NCI-H1436 (cell line): ENCODE measurements at regions not wholly inside any gene's neighbourhood (a gene's known extent, or its start where the extent isn't known, plus 50 kb on each side); places are given as distances from the start of the nearest gene placed in this dataset.

Experiments used
- DNase-seq: peaks from one replicate; lab custom pipeline; 2025; lab: John Stamatoyannopoulos, UW

DNA sequence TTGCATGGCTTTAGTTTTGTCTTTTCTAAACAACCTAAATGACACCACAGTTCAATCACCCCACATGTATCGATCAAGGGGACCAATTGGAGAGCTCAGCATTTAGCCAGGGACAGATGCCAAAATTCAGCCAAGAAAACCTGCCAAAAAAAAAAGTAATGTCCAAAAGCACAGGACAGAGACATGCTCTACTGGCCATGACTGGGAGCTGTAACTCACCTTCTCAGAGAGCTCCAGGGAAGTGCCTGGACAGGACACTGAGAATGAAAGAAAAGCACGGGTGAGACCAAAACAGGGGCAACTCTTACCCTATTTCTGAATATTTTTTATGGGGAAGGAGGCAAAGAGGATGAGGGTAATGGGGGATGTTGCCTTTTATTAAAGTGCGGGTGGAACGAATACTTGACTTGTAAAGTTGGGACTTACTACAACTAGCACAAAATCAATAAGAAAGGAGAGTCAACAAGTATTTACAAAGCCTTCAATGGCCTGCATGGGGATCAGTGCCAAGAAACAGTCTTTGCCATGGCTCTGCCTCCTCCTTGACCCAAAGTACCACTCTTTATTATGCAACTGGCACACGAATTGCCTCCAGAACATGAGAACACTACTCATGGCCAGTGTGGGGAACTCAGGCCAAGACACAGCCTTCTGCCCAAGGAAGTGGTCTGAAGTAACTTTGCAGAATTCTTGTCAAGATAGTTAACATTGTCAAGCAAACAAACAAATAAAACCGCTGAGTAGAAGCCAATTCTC is 72.9 kb upstream of the HK2 start:
- no peak for DNase-seq

- DNase-seq = no peak
Observed at GRCh38 chr2:74762789-74763188, 71.1 kb upstream of the HK2 start.

DNA sequence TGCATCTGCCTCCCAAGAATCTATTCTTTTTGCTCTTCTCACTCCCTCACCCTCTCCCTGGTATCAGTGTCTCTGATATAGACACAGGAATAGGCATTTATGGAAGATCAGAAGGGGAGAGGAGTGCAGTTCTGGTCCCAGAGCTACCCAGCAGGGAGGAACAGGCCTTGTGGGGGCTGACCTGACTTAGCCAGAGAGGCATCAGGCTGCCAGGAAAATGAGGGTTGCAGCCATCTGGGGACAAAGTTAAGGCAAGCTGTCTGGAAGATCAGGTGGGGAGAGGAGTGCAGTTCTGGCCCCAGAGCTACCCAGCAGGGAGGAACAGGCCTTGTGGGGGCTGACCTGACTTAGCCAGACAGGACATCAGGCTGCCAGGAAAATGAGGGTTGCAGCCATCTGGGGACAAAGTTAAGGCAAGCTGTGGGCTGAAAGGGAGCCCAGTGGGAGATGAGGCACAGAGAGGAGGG is 69.9 kb upstream of the HK2 start:
- DNase-seq = no peak

- no peak for DNase-seq
Observed at GRCh38 chr2:74764429-74765272, 69.3 kb upstream of the HK2 start.

DNA sequence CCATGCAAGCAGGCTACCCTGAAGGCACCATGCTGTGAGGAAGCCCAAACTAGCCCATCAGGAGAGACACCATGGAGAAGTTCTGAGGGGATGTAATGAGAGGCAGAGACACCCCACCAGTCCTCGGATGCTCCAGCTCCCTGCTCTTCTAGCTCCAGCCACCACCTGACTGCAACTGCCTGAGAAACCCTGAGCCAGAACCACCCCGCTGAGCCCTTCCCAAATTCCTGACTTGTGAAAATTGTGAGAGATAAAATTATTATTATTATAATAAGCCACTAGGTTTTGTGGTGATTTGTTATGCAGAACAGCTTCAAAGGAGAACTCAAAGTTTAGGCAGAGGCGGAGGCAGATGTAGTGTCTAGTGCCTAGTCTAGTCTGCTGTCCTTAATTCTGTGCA is 67.1 kb upstream of the HK2 start:
- no peak for DNase-seq

GRCh38 chr2:74767618-74768017 is 66.3 kb upstream of the HK2 start:
- DNase-seq = no peak

DNA sequence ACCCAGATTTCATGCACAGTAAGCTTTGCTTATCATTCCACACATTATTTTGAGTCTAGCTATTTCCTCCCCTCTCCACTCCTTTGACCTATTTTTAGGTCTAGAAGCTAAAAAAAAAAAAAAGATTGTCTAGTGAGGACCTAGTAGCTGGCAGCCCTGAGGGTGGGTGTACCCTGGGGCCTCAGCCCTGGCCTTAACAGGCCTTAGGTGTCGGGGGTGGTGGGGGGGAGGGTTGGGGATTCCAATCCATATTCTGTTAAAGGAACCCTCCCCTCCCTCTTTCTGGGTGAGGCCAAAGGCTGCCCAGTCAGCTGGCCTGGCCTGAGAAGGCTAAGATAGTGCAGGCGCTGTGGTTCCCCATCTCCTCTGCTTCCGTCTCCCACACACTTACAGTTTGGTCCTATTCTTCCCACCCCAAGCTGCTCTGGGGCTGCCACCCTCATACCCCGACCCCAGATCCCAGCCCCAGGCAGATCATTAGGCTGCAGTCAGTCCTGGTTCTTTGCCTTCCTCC is 65.5 kb upstream of the HK2 start:
- no peak for DNase-seq

- no peak for DNase-seq
Observed at GRCh38 chr2:74772046-74772445, 61.9 kb upstream of the HK2 start.

- no peak for DNase-seq
Observed at GRCh38 chr2:74777161-74777900, 56.6 kb upstream of the HK2 start.

- peak; percentile 74 for DNase-seq
Observed at GRCh38 chr2:74778381-74779264, 55.3 kb upstream of the HK2 start.

- DNase-seq = no peak
Observed at GRCh38 chr2:74779265-74779558, 54.7 kb upstream of the HK2 start.

DNA sequence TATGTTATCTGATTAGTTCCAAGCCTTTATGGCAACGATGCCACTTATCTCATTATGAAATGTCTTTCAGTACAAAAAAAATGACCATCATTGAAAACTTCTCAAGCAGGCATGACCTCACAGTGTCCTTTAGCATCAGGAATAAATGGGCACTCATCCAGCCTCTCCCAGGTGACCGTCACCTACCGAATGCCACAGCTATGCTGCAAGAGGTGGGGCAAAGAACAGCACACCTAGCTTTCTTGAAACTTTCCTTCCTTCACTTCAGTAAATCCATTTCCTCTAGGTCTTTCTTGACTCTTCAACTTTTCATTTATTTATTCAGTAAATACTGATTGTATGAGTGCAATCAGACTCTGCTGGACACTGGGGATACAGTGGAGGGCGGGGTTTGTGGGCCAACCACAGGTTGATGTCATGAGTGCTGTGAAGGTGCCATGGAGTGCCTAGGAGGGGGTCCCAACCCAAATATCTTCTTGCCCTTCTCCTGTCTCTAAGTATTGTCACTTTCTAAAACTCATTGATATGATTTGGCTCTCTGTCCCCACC is 54.3 kb upstream of the HK2 start:
- DNase-seq = no peak
